Keratinocyte (primary cell): ENCODE measurements at regions not wholly inside any gene's neighbourhood (a gene's known extent, or its start where the extent isn't known, plus 50 kb on each side); places are given as distances from the start of the nearest gene placed in this dataset.

ENCODE experiments used
- DNase-seq: peaks from one replicate; pipeline ENCODE4 v3.0.0-alpha.2; 2011; ENCODE audit warnings: low read depth, missing footprints, low spot score
- FAIRE-seq: peaks from 2 replicates; lab custom pipeline; 2011; peaks lifted over from hg19 to GRCh38; lab: Jason Lieb, UNC
- H2AFZ ChIP-seq: 2 replicates; pipeline ENCODE4 v1.6.0; 2012; ENCODE audit warnings: low read length, control low read depth, inconsistent platforms; ENCODE audit not compliant: control insufficient read depth
- H3K27ac ChIP-seq: 2 replicates; pipeline ENCODE4 v1.5.1; 2011; ENCODE audit warnings: low read length; ENCODE audit not compliant: control insufficient read depth, insufficient read depth
- H3K27me3 ChIP-seq: 3 replicates; pipeline ENCODE4 v1.6.0; 2011; ENCODE audit warnings: low read length; ENCODE audit not compliant: control insufficient read depth, insufficient read depth; ENCODE audit errors: extremely low read depth
- H3K36me3 ChIP-seq, 2 experiments: 2 replicates in 1 of 2; 3 replicates in 1 of 2; pipeline ENCODE4 v1.5.1; 2011; ENCODE audit warnings: low read length in 2 of 2, mild to moderate bottlenecking in 1 of 2; ENCODE audit not compliant: control insufficient read depth in 2 of 2, insufficient read depth in 2 of 2; ENCODE audit errors: extremely low read depth in 1 of 2
- H3K4me1 ChIP-seq: 3 replicates; pipeline ENCODE4 v1.5.1; 2011; ENCODE audit warnings: low read length; ENCODE audit not compliant: control insufficient read depth, insufficient read depth; ENCODE audit errors: extremely low read depth
- H3K4me2 ChIP-seq: 3 replicates; pipeline ENCODE4 v1.6.0; 2011; ENCODE audit warnings: low read depth, low read length; ENCODE audit not compliant: control insufficient read depth, insufficient read depth; ENCODE audit errors: extremely low read depth
- H3K4me3 ChIP-seq, 3 experiments: fragments of 200-600 bp in 1 of 3; sonication (generic) in 1 of 3; 2 replicates in 2 of 3; 3 replicates in 1 of 3; pipeline ENCODE4 v1.5.1; 2011 to 2016; ENCODE audit warnings: low read length in 3 of 3, mild to moderate bottlenecking in 3 of 3, control low read depth in 2 of 3, inconsistent platforms in 1 of 3, low read depth in 1 of 3, mixed read lengths in 1 of 3, mixed run types in 1 of 3, moderate library complexity in 1 of 3; ENCODE audit not compliant: control insufficient read depth in 2 of 3, insufficient read depth in 2 of 3; ENCODE audit errors: extremely low read depth in 1 of 3
- H3K79me2 ChIP-seq: 2 replicates; pipeline ENCODE4 v1.6.0; 2012; ENCODE audit warnings: low read length; ENCODE audit not compliant: control insufficient read depth, insufficient read depth
- H3K9ac ChIP-seq: 3 replicates; pipeline ENCODE4 v1.6.0; 2011; ENCODE audit warnings: low read length; ENCODE audit not compliant: control insufficient read depth, insufficient read depth; ENCODE audit errors: extremely low read depth
- H3K9me1 ChIP-seq: 3 replicates; pipeline ENCODE4 v1.6.0; 2011; ENCODE audit warnings: low read length; ENCODE audit not compliant: control insufficient read depth, insufficient read depth; ENCODE audit errors: extremely low read depth
- H3K9me3 ChIP-seq: 2 replicates; pipeline ENCODE4 v1.5.1; 2012; ENCODE audit warnings: low read depth, low read length; ENCODE audit not compliant: control insufficient read depth
- H4K20me1 ChIP-seq: 3 replicates; pipeline ENCODE4 v1.6.0; 2011; ENCODE audit warnings: low read length; ENCODE audit not compliant: control insufficient read depth, insufficient read depth; ENCODE audit errors: extremely low read depth
- CTCF ChIP-seq, 3 experiments: IDR thresholded peaks in 1 of 3; conservative IDR thresholded peaks in 1 of 3; optimal IDR thresholded peaks in 1 of 3; 2 replicates in 2 of 3; 3 replicates in 1 of 3; pipeline versions ENCODE3 to v1.5.1; 2011; ENCODE audit warnings: low read length in 3 of 3, mild to moderate bottlenecking in 3 of 3, moderate library complexity in 2 of 3, control low read depth in 1 of 3, inconsistent platforms in 1 of 3; ENCODE audit not compliant: insufficient read depth in 2 of 3; ENCODE audit errors: extremely low read depth in 1 of 3
- EZH2 ChIP-seq: IDR thresholded peaks from one replicate; pipeline ENCODE4 v1.6.1; 2012; ENCODE audit warnings: inconsistent platforms, mild to moderate bottlenecking, low read length, moderate library complexity
- dilution Hi-C: fragments of 300-500 bp; cut with MboI; formaldehyde crosslinking; loops from one replicate; pipeline ENCODE4 v1.7.0; 2020; ENCODE audit warnings: low sequenced_read_pairs; ENCODE audit not compliant: extremely low pct_ligation_motif_present

DNA sequence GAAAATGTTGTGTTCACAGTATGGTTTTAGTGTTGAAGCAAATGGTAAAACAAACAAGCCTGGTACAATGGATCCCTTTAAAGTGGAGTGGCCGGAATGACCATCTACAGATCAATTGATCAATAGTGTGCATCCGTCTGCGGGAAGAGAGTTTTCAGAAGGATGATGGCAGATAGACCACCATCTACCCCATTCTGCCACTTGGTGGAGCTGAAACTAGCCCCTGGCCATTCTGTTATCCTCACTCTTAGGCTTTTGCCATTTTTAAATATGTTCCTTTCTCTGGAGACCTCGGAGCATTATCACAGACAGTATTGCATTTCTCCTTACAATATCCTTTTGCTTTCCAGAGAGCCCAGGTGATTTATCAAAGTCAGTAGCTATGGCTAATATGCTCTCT, 258.9 kb upstream of the CFAP20DC start:
- H2AFZ ChIP-seq: no peak overlapping the region

DNA sequence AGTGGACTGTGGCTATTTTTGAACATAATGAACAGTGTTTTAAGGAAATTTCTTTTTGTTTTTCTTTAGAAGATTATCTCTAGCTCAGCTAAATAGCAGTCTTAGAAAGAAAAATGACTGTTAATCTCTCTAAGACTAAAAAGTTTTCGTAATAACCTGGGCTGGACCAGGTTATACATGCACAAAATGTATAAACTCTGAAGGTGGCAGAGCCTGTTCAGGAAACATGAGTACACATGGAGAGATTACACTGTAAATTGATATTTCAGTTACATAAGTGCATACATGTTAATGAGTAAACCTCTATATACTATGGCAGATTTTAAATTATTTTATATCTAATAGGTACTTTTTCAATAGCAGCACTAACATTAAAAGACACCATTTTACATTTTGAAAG, 258.2 kb upstream of the CFAP20DC start:
- peaks cover 16% of the 10 kb centered on the region for H3K4me1 ChIP-seq
- H3K79me2 ChIP-seq: no peaks in the 10 kb centered on the region
- TF ChIP-seq CTCF (optimal IDR thresholded peaks at IDR 0.05 in 1 of 3, IDR thresholded peaks at IDR 0.05 in 1 of 3, conservative IDR thresholded peaks at IDR 0.05 in 1 of 3; ENCODE audit: extremely low read depth in 1 of 3, insufficient read depth in 2 of 3, low read length in 3 of 3) (no peak), EZH2 (no peak)
- no peaks in the 10 kb centered on the region for H3K9me1 ChIP-seq
- no peak overlapping the region for H3K4me2 ChIP-seq
- dilution Hi-C loops: no loop called here
- H3K27ac ChIP-seq: no peak overlapping the region
- H4K20me1 ChIP-seq: no peaks in the 10 kb centered on the region
- no peaks in the 10 kb centered on the region for H3K9me3 ChIP-seq
- H3K27me3 ChIP-seq: no peaks in the 10 kb centered on the region
- no peak overlapping the region for H3K9ac ChIP-seq
- FAIRE-seq (no peak), DNase-seq (no peak)
- H3K4me3 ChIP-seq: no peak overlapping the region
- no peaks in the 10 kb centered on the region for H3K36me3 ChIP-seq
- peak overlapping the region; percentile 65 for H2AFZ ChIP-seq

More for the DNA sequence above, 258.9 kb upstream of the CFAP20DC start:
- TF ChIP-seq EZH2: no peak
- TF ChIP-seq CTCF (optimal IDR thresholded peaks at IDR 0.05 in 1 of 3, IDR thresholded peaks at IDR 0.05 in 1 of 3, conservative IDR thresholded peaks at IDR 0.05 in 1 of 3; ENCODE audit: extremely low read depth in 1 of 3, insufficient read depth in 2 of 3, low read length in 3 of 3): peak in 1 of 3 experiments; percentile 33
- no peak overlapping the region for H3K9ac ChIP-seq
- no peak overlapping the region for H3K27ac ChIP-seq
- no peaks in the 10 kb centered on the region for H3K9me1 ChIP-seq
- dilution Hi-C loops: no loop called here
- H3K9me3 ChIP-seq: no peaks in the 10 kb centered on the region
- H3K79me2 ChIP-seq: no peaks in the 10 kb centered on the region
- no peaks in the 10 kb centered on the region for H4K20me1 ChIP-seq
- no peaks in the 10 kb centered on the region for H3K27me3 ChIP-seq
- FAIRE-seq (no peak), DNase-seq (no peak)
- H3K4me1 ChIP-seq: peaks cover 16% of the 10 kb centered on the region
- H3K4me2 ChIP-seq: no peak overlapping the region
- no peak overlapping the region for H3K4me3 ChIP-seq
- H3K36me3 ChIP-seq: no peaks in the 10 kb centered on the region
